Nephron progenitor cell (in vitro differentiated cells): ENCODE measurements at regions not wholly inside any gene's neighbourhood (a gene's known extent, or its start where the extent isn't known, plus 50 kb on each side); places are given as distances from the start of the nearest gene placed in this dataset.
A peak's percentile ranks its signal among the peaks of the same experiment; 100 is the strongest.

Source experiments
- DNase-seq: peaks from one replicate; pipeline ENCODE4 v3.0.0; 2021
- H3K27ac Mint-ChIP-seq: 2 replicates; pipeline ENCODE4 v1.8.0; 2021; ENCODE audit warnings: mild to moderate bottlenecking, moderate library complexity, mixed read lengths
- H3K27me3 Mint-ChIP-seq: 2 replicates; pipeline ENCODE4 v1.8.0; 2021; ENCODE audit warnings: mild to moderate bottlenecking, low read depth, mixed read lengths; ENCODE audit not compliant: poor library complexity
- H3K36me3 Mint-ChIP-seq: 2 replicates; pipeline ENCODE4 v1.8.0; 2021; ENCODE audit warnings: low read depth, mixed read lengths
- H3K4me1 Mint-ChIP-seq: 2 replicates; pipeline ENCODE4 v1.8.0; 2021; ENCODE audit warnings: mixed read lengths
- H3K4me3 Mint-ChIP-seq: 2 replicates; pipeline ENCODE4 v1.8.0; 2021; ENCODE audit warnings: mild to moderate bottlenecking, moderate library complexity, mixed read lengths
- H3K9me3 Mint-ChIP-seq: 2 replicates; pipeline ENCODE4 v1.8.0; 2021; ENCODE audit warnings: mild to moderate bottlenecking, moderate library complexity, mixed read lengths
- TF ChIP-seq, protein P1 (sequence below): fragments of 200-600 bp; sonication (generic); IDR thresholded peaks from 2 replicates; pipeline ENCODE4 v1.5.0; 2021; ENCODE audit warnings: antibody characterized with exemption

GRCh38 chr11:8830641-8831040 is 80.3 kb upstream of the AKIP1 start:
- no peaks in the 10 kb centered on the region for H3K9me3 Mint-ChIP-seq

GRCh38 chr11:8831861-8832260 is 79.1 kb upstream of the AKIP1 start:
- no peak overlapping the region for H3K4me3 Mint-ChIP-seq
- H3K36me3 Mint-ChIP-seq, result peaks cover 13% of the 10 kb centered on the region
- no peak overlapping the region for H3K27ac Mint-ChIP-seq
- no peaks in the 10 kb centered on the region for H3K27me3 Mint-ChIP-seq
- H3K9me3 Mint-ChIP-seq, result no peaks in the 10 kb centered on the region
- peaks cover 23% of the 10 kb centered on the region for H3K4me1 Mint-ChIP-seq
- DNase-seq, result no peak
- TF ChIP-seq, protein P1, sequence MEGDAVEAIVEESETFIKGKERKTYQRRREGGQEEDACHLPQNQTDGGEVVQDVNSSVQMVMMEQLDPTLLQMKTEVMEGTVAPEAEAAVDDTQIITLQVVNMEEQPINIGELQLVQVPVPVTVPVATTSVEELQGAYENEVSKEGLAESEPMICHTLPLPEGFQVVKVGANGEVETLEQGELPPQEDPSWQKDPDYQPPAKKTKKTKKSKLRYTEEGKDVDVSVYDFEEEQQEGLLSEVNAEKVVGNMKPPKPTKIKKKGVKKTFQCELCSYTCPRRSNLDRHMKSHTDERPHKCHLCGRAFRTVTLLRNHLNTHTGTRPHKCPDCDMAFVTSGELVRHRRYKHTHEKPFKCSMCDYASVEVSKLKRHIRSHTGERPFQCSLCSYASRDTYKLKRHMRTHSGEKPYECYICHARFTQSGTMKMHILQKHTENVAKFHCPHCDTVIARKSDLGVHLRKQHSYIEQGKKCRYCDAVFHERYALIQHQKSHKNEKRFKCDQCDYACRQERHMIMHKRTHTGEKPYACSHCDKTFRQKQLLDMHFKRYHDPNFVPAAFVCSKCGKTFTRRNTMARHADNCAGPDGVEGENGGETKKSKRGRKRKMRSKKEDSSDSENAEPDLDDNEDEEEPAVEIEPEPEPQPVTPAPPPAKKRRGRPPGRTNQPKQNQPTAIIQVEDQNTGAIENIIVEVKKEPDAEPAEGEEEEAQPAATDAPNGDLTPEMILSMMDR, result no peak

More at GRCh38 chr11:8830641-8831040, 80.3 kb upstream of the AKIP1 start:
- no peak overlapping the region for H3K4me3 Mint-ChIP-seq
- H3K4me1 Mint-ChIP-seq, result peaks cover 23% of the 10 kb centered on the region
- DNase-seq, result no peak
- peaks cover 6% of the 10 kb centered on the region for H3K36me3 Mint-ChIP-seq
- H3K27ac Mint-ChIP-seq, result no peak overlapping the region
- H3K27me3 Mint-ChIP-seq, result no peaks in the 10 kb centered on the region
- TF ChIP-seq, protein P1, result no peak

DNA sequence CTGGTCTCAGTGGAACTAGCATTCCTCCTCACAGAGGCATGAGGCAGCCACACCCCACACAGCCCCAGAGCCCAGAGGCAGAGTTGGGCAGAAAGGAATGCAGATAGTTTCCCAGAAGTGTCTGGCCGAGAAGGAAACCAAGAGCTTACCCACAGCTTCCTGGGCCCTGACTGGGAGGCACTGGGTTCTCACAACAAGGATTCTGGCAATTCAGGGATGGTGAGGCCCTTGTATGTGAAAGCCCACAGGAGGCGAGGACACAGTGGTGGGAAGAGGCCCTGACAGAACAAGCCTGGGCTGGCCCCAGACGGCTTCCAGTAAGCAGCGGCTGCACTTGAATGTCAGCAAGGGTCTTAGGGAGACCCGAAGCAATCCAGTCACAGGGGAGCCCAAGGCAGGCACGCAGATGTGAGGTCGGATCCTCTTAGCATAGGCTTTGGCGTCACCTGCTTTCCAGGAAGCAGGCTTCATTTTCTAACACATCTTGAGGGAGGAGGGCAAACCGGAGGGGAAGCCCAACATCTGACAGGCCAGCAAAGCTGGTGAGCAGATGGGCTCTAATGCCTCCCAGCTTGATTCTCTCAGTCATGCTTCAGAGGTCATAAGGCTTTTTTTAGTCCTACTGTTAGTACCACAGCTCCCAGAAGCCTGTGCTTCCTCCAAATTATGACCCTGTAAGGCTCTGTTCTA is 78.3 kb upstream of the AKIP1 start:
- DNase-seq, result peak; percentile 22
- Mint-ChIP-seq H3K9me3 (no peaks in the 10 kb centered on the region), H3K36me3 (peaks cover 20% of the 10 kb centered on the region), H3K27ac (peak overlapping the region; percentile 85), H3K4me3 (no peak overlapping the region), H3K27me3 (no peaks in the 10 kb centered on the region), H3K4me1 (peaks cover 23% of the 10 kb centered on the region)
- TF ChIP-seq, protein P1, result no peak

GRCh38 chr11:8833568-8834315 is 77.2 kb upstream of the AKIP1 start:
- no peak for DNase-seq
- H3K27me3 Mint-ChIP-seq, result no peaks in the 10 kb centered on the region
- peaks cover 28% of the 10 kb centered on the region for H3K36me3 Mint-ChIP-seq
- TF ChIP-seq, protein P1, result no peak
- H3K4me1 Mint-ChIP-seq, result peaks cover 28% of the 10 kb centered on the region
- H3K9me3 Mint-ChIP-seq, result no peaks in the 10 kb centered on the region
- H3K27ac Mint-ChIP-seq, result peak overlapping the region; percentile 33
- peak overlapping the region; percentile 2 for H3K4me3 Mint-ChIP-seq

- H3K9me3 Mint-ChIP-seq, result no peaks in the 10 kb centered on the region
- H3K4me1 Mint-ChIP-seq, result peaks cover 34% of the 10 kb centered on the region
- DNase-seq, result no peak
- H3K27me3 Mint-ChIP-seq, result no peaks in the 10 kb centered on the region
- no peak overlapping the region for H3K4me3 Mint-ChIP-seq
- H3K36me3 Mint-ChIP-seq, result peaks cover 28% of the 10 kb centered on the region
- no peak overlapping the region for H3K27ac Mint-ChIP-seq
- TF ChIP-seq, protein P1, result no peak
Measured at GRCh38 chr11:8834379-8834778, 76.6 kb upstream of the AKIP1 start.
